NCI-H2081 treated with DMSO at 0.1 percent for 48 hours (cell line): ENCODE measurements at regions not wholly inside any gene's neighbourhood (a gene's known extent, or its start where the extent isn't known, plus 50 kb on each side); places are given as distances from the start of the nearest gene placed in this dataset.

ENCODE experiments used
- DNase-seq: peaks from one replicate; lab custom pipeline; 2025; lab: John Stamatoyannopoulos, UW

DNA sequence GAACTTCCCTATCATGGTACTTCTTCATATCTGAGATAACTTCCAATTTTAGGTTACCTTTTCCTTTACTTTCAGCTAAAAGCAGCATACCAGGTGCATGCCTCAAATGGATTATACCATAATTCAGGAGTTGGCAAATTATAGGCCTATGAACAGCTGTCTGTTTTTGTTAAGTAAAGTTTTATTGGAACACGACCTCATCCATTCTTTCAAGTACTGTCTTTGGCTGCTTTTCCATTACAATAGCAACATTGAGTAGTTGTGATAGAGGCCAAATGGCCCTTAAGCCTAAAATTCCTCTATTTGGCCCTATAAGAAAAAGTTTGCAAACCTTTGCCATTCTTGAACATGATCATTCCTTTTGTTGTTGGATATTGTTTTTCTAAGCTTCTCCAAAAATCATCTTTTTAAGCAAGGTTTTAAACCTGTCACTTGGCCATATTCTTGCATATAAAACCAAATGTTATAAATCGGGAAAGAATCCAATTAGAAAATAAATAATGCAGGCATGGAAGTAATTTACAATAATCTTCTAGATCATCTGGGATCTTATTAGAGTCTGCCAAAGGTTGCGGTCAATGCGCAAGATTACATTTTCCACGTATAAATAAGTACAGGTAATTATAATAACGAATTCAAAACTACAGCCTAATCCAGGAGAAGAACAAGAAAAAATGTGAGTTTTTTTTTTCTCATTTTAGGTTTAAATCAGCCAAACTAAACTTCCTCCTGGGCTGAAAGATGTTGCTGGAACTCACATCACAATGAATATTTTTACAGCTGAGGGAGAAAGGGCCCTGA is 226.5 kb upstream of the ANKRD55 start:
- no peak for DNase-seq

DNA sequence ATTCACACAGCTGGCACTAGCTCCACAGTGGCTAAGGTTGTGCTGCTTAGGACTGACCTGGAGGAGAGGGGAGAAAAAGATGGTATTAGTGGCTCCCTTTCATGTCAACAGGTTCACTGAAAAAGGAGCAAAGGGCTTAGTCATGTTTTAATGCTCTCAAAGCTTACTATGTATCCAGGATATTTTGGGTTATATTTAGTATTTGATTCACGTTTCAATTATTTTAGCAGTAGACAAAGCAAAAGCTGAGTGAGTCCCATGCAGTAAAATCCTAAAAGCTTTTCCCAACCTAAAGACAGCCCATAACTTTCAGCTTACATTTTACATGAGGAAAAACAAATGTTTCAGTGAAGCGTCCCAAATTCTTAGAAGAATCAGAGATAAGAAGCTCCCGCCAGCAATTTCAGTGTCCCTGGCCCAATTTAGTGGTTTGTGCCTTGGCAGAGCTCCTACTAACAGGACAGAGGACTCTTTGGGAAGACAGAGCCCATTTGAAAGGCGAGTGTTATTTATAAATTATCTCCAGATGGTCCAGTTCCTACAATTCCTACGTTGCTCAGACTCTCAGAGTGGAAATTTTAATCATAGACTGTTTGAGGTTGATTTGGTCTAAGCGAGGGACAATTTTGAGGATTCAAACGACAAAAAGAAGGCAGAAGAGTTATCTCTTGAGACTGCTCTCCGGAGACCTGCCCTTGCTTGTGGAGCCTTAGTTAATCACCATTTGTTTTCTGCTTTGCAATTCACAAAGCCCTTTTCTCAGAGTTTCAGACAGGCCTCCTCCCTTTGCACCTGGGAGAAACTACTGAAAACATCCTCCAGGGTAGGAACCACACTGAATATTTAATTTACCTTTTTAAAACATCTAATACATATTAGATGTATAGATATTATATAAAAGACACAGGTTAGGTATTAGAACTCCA is 225.0 kb upstream of the ANKRD55 start:
- DNase-seq: no peak

DNA sequence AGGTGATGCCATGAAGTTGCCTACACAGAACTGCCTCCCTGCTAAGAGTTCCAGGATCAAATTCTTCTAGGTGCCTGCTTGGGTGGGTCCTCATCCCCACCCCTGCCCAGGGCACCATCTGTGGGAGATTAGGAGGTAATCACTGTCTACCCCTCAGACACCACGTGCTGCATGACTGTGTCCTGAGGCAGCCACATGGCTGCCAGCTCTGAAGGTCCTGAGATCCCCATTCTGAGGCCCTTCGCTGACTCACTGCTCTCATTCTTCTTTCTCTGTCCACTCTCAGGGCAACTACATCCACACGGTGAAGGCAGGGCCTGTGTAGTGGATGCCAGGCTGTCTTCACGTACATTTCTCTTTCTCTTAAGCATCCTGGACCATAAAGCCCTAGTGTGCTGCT is 222.9 kb upstream of the ANKRD55 start:
- no peak for DNase-seq

GRCh38 chr5:56455417-56455816 is 222.3 kb upstream of the ANKRD55 start:
- DNase-seq: no peak

DNA sequence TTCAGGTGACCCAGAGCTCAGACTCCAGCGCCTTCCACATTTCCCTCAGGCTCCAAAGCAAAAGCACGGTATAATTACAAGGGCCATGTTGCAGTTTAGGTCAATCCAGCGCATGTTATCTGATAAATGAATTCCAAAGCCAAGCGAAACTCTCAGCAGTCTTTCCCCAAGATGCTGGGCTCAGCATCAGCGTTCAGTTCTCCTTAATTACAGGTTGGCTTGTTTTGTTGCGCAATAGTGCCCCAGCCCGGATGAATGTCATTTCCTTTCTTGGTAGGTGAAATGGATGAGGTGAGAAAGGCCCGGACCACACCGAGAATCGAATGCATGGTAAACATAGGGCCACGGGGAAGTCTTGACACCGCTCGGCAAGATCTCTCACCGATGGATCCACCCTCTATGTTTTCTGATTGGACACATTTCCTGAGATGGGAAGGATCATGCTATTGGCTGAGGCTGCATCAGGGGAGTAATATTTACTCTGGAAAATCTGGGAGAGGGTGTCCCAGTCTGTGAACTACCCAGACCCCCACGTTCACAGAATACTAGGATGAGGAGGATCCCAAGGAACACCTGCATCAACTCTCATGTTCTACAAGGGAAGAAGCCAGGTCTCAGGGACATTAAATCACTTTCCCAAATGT is 221.2 kb upstream of the ANKRD55 start:
- DNase-seq: no peak

DNA sequence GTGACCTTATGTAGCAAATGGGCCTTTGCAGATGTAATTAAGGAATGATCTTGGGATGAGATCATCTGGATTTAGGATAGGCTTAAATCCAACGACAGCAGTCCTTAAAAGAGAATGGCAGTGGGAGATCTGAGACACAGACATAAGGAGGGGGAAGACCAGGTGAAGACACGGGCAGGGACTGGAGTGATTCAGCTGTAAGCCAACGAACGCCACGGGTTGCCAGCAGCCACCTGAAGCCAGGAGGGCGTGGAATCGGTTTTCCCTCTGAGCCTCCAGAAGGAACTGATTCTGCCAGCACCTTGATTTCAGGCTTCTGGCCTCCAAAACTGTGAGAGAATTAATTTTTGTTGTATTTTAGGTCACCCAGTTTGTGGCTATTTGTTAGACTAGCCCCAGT is 218.6 kb upstream of the ANKRD55 start:
- DNase-seq: no peak

DNA sequence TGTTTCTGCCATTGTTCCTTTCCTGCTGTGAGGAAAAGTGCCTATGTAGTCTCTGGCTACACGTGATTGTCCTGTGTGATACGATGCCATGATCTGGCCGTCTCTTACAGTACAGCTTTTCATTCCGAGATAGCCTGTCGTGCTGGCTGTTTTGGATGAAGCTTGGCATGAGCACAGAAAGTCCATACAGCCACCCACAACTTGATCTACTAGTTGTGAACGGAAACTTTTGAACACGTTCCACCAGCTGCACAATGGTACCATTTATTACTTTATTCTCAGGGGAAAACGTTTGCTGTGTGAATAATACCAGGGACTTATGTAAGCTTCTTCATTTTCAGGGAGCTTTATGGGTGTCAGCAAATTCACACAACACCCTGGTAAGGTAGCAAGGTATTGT is 217.6 kb upstream of the ANKRD55 start:
- DNase-seq: no peak

GRCh38 chr5:56449071-56449640 is 216.0 kb upstream of the ANKRD55 start:
- no peak for DNase-seq

DNA sequence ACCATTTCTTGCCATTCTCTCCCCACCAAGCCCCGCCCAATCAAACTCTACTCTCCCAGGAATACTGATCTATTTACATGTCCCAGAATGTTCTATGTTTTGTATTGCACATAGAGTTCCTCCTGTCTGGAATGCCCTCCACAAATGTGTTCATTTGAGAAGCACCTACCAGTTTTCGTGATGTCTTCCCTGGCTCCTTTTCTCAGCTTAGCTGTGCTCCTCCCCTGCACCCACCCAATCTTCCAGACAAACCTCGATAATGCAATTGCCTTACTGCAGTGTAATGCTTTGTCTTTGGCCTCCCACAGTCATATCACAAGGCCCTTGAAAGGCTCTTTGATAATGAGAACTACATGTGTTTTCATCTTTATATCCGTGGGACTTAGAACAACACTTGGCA is 214.5 kb upstream of the ANKRD55 start:
- DNase-seq: no peak

DNA sequence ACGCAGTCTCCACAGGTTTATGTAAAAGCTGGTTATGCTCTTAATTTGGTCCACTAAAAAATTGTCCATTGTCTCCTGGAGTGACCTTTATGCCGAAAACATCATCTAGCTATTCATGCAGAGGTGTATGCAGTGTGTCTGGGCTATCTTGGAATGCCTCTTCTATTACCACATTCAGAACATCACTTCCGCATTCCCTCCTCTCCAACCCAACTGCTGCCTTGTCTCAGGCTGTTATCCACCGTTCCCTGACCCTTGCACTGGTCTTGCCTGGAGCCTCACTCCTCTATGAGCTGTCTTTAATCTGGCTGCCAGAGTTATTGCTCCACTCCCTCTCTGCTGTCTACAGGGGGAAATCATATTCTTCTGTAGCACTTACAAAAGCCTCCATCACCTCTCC is 214.1 kb upstream of the ANKRD55 start:
- no peak for DNase-seq

DNA sequence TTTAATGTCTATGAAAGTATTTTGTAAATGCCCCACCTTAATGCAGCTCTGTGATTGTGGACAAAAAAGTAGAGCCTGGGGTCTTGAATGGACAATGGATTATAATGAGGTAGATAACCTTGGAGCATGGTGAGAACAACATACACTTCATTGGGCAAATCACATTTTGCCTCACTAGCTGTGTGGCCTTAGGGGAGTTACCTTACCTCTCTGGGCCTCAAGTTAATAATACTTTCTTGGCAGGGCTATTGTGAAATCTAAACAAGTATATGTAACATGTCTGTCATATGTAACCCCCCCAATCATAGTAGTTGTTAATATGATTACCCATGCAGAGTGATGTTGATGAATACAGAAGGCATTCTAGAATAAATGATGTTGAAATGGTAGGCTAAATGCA is 213.6 kb upstream of the ANKRD55 start:
- DNase-seq: no peak

GRCh38 chr5:56443826-56444225 is 210.7 kb upstream of the ANKRD55 start:
- DNase-seq: no peak

- no peak for DNase-seq
Measured at GRCh38 chr5:56440871-56441740, 208.0 kb upstream of the ANKRD55 start.

- no peak for DNase-seq
Measured at GRCh38 chr5:56434986-56435385, 201.9 kb upstream of the ANKRD55 start.

GRCh38 chr5:56433039-56433617 is 200.0 kb upstream of the ANKRD55 start:
- no peak for DNase-seq

DNA sequence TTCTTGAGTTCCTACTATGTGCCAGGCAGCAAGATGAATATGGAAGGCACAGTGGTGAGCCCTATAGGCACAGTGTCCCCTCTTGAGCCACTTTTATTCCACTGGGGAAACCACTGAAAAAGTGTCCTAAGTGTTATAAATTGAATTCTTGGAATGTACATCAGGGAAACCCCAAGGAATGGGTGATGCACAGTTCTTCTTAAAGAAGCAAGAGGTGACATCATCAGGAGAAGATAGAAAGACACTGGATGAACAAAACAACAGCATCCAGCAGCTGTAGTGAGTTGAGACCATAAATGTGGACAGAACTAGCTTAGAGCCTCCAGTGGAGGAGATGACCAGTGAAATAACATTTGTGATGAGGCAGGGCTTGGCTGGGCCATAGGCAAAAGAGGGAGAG is 199.2 kb upstream of the ANKRD55 start:
- DNase-seq: no peak

DNA sequence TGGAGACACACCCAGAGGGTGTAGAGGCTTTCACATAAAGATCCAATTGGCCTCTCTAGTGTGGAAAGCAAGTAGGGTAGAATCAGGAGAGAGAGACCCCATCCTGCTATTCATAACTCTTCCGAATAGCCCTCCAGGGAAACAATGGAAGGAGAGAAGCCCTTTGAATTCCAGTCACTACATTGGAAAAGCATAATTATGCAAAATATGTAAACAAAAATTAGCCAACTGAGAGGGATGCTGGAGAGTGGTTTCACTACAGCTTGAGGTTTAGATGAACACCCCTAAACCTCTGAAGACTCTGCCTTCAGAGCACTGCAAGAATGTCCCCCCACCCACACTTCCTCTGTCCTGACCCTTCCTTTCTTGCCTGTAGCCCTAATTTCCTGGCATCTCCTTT is 197.3 kb upstream of the ANKRD55 start:
- DNase-seq: no peak

DNA sequence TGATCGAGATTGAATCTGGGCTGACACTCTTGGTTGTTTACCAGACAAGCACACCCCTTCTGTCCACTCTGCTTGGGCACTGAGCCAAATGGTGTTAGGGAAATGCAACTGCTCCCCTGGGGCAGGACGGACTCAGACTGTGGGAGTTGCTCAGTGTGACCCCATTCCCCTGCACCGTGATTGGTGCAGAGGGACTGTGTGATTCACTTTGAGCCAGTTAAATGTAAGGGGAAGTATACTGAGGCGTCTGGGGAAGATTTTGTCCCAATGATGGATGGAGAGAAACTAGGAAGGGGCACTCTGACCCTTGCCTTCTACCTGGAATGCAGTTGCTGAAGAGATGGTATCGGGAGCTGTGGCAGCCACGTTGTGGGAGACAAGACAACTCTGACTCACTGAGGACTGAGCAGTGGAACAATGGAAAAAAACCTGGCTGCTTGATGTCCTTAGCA is 196.0 kb upstream of the ANKRD55 start:
- no peak for DNase-seq

DNA sequence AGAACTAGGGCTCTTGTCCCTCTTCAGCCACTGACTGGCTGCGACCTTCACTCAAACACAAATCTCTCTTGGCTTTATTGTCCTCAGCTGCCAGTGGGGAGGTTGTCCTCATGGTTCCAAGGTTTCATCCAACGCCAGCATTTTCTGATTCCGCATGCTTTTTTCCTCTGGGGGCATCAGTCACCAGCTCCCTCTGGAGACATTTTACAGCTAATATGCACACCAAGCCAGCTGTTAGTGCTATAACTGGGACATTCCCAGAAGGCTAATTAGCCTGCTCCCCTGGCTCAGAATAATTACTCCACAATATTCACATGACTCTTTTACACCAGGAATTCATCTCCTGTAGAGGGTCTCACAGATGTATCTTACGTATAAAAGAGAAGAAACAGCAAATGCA is 193.6 kb upstream of the ANKRD55 start:
- no peak for DNase-seq

DNA sequence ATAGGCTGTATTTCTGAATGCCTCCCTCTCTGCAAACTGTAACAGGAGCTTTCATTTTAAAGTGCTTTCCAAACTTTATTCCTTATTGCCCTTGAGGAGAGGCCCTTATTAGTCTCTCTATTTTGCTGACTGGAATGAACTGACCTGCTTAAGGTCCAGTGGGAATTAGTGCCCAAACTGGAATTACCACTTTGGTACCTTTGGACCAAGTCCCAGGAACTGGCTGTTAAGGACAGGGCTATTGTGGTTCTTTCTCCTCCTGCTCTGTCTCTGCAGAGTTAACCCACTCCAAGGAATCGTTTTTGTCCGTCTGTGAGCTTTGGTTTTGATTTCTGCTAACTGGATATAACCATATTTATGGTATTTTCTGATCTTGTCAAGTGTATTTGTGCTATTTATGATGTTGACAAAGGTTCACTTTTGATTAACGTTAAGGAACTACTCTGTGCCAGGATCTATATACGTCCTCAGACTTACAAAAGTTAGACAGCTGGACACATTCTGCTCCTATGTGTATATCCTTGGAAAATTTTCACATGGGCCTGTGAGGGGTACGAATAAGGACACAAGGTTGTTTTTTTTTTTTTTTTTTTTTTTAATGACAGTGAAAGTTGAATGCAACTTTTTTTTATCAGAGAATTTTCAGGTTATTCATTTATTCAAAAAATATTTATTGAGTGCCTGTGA is 189.1 kb upstream of the ANKRD55 start:
- DNase-seq: no peak
